ENCODE measurements at regions not wholly inside any gene's neighbourhood (a gene's known extent, or its start where the extent isn't known, plus 50 kb on each side); places are given as distances from the start of the nearest gene placed in this dataset.

DNA sequence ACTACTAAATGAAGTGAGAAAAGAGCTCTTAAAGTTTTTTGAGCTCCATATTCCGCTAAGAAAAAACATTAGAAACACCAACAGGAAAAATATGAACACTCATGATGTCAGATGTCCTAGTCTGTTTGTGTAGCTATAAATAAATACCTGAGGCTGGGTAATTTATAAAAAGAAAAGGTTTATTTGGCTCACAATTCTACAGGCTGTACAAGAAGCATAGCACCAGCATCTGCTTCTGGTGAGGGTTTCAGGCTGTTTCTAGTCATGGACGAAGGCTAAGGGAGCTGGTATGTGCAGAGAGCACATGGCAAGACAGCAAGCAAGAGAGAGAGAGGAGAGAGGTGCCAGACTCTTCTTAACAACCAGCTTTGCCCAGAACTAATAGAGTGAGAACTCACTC, 186.2 kb downstream of the PLK2 start:
- TF ChIP-seq CTCF (IDR thresholded peaks at IDR 0.05) (no peak), POLR2A (IDR thresholded peaks at IDR 0.05) (no peak), POLR2AphosphoS5 (IDR thresholded peaks at IDR 0.05) (no peak)
